Endodermal cell (in vitro differentiated cells): ENCODE measurements at regions not wholly inside any gene's neighbourhood (a gene's known extent, or its start where the extent isn't known, plus 50 kb on each side); places are given as distances from the start of the nearest gene placed in this dataset.

Experiments
- DNase-seq: peaks from one replicate; pipeline ENCODE4 v3.0.0-alpha.2; 2017
- H3K27ac ChIP-seq: 2 replicates; pipeline ENCODE4 v1.5.1; 2013; ENCODE audit warnings: mild to moderate bottlenecking, low read depth, low read length, moderate library complexity
- H3K27me3 ChIP-seq: 2 replicates; pipeline ENCODE4 v1.6.1; 2013; ENCODE audit warnings: mild to moderate bottlenecking, low read length, moderate library complexity; ENCODE audit not compliant: insufficient read depth, control insufficient read depth, poor library complexity, severe bottlenecking
- H3K36me3 ChIP-seq: 2 replicates; pipeline ENCODE4 v1.7.0; 2013; ENCODE audit warnings: mild to moderate bottlenecking, low read length, moderate library complexity; ENCODE audit not compliant: control insufficient read depth, insufficient read depth
- H3K4me1 ChIP-seq: one replicate; pipeline ENCODE4 v1.7.0; 2013; ENCODE audit warnings: low read length; ENCODE audit not compliant: control insufficient read depth, insufficient read depth
- H3K4me3 ChIP-seq: 2 replicates; pipeline ENCODE4 v1.5.1; 2013; ENCODE audit warnings: mild to moderate bottlenecking, low read length, moderate library complexity
- H3K9ac ChIP-seq: 2 replicates; pipeline ENCODE4 v1.6.1; 2013; ENCODE audit warnings: mild to moderate bottlenecking, low read length, moderate library complexity; ENCODE audit not compliant: poor library complexity, severe bottlenecking; ENCODE audit errors: extremely low read depth
- H3K9me3 ChIP-seq: 2 replicates; pipeline ENCODE4 v1.6.1; 2013; ENCODE audit warnings: mild to moderate bottlenecking, low read length, moderate library complexity; ENCODE audit not compliant: control insufficient read depth
- H3K27ac Mint-ChIP-seq: 2 replicates; pipeline ENCODE4 v1.8.0; 2020; ENCODE audit warnings: mixed read lengths
- H3K27me3 Mint-ChIP-seq: 2 replicates; pipeline ENCODE4 v1.8.0; 2021; ENCODE audit warnings: mild to moderate bottlenecking, mixed read lengths; ENCODE audit not compliant: insufficient read depth
- H3K36me3 Mint-ChIP-seq: 2 replicates; pipeline ENCODE4 v1.8.0; 2020; ENCODE audit warnings: low read depth, mixed read lengths
- H3K4me1 Mint-ChIP-seq: 2 replicates; pipeline ENCODE4 v1.8.0; 2020; ENCODE audit warnings: mixed read lengths
- H3K4me3 Mint-ChIP-seq: 2 replicates; pipeline ENCODE4 v1.8.0; 2020; ENCODE audit warnings: mild to moderate bottlenecking, moderate library complexity, mixed read lengths
- H3K9me3 Mint-ChIP-seq: 2 replicates; pipeline ENCODE4 v1.8.0; 2020; ENCODE audit warnings: mild to moderate bottlenecking, mixed read lengths
- WGBS, 2 experiments: methylation state at CpG; one replicate each; pipeline versions ENCODE4 v1.1.5 to v1.1.7; 2013; ENCODE audit warnings: missing lambda C conversion rate in 2 of 2, mixed read lengths in 1 of 2; ENCODE audit not compliant: insufficient coverage in 1 of 2, insufficient read length in 1 of 2; 5-methylcytosine and 5-hydroxymethylcytosine counted together
- TF ChIP-seq, protein P1 (sequence below): fragments of 200-600 bp; sonication (generic); conservative IDR thresholded peaks from 2 replicates; pipeline ENCODE4 v1.5.0; 2021; ENCODE audit warnings: antibody characterized with exemption, mild to moderate bottlenecking

DNA sequence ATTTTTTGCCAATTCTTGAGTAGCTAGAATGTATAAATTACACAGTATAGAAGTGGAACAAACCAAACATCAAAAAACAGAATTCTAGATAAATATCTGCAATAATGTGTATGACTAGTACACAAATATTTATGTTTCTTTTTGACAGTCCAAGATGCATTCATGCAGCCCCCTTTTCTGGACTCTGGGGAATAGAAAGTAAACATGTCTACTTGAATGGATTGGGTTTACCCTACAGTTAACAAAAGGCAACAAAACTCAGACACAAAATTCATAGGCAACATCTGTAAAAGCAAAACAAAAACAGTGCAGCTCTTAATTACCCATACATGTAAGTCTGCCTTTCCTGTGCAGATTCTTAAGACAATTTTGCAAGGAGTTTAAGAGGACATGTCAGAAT lies 419.4 kb upstream of the DACH1 start:
- no peak overlapping the region for H3K27ac ChIP-seq
- no peaks in the 10 kb centered on the region for H3K27me3 ChIP-seq
- no peaks in the 10 kb centered on the region for H3K4me1 Mint-ChIP-seq
- H3K9me3 ChIP-seq: no peaks in the 10 kb centered on the region
- H3K9ac ChIP-seq: no peak overlapping the region
- H3K36me3 Mint-ChIP-seq: peaks cover 2% of the 10 kb centered on the region
- no peaks in the 10 kb centered on the region for H3K4me1 ChIP-seq
- no peak overlapping the region for H3K4me3 ChIP-seq
- TF ChIP-seq, protein P1, sequence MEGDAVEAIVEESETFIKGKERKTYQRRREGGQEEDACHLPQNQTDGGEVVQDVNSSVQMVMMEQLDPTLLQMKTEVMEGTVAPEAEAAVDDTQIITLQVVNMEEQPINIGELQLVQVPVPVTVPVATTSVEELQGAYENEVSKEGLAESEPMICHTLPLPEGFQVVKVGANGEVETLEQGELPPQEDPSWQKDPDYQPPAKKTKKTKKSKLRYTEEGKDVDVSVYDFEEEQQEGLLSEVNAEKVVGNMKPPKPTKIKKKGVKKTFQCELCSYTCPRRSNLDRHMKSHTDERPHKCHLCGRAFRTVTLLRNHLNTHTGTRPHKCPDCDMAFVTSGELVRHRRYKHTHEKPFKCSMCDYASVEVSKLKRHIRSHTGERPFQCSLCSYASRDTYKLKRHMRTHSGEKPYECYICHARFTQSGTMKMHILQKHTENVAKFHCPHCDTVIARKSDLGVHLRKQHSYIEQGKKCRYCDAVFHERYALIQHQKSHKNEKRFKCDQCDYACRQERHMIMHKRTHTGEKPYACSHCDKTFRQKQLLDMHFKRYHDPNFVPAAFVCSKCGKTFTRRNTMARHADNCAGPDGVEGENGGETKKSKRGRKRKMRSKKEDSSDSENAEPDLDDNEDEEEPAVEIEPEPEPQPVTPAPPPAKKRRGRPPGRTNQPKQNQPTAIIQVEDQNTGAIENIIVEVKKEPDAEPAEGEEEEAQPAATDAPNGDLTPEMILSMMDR: no peak
- H3K27ac Mint-ChIP-seq: no peak overlapping the region
- no peak overlapping the region for H3K4me3 Mint-ChIP-seq
- no peak for DNase-seq
- peaks cover 4% of the 10 kb centered on the region for H3K9me3 Mint-ChIP-seq
- H3K36me3 ChIP-seq: no peaks in the 10 kb centered on the region
- H3K27me3 Mint-ChIP-seq: no peaks in the 10 kb centered on the region

DNA sequence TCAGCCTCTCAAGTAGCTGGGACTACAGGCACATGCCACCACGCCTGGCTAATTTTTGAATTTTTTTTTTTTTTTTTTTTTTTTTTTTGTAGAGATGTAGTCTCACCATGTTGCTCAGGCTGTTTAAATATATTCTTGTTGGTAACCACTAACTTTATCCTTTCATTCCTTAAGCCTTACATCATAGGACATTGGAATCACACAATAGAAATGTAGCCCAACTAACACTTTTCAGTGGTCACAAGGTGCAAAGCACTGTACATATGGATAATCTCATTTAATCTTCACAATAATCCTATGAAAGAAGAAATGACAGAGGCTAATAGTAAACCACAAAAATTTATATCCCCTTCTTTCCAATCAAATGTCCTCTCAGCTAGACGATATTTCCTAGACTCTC lies 417.8 kb upstream of the DACH1 start:
- Mint-ChIP-seq H3K4me1 (no peaks in the 10 kb centered on the region), H3K27me3 (no peaks in the 10 kb centered on the region), H3K36me3 (peaks cover 2% of the 10 kb centered on the region), H3K9me3 (peaks cover 4% of the 10 kb centered on the region), H3K27ac (no peak overlapping the region), H3K4me3 (no peak overlapping the region)
- Histone ChIP-seq H3K9ac (no peak overlapping the region), H3K4me1 (no peaks in the 10 kb centered on the region), H3K27ac (no peak overlapping the region), H3K4me3 (no peak overlapping the region), H3K36me3 (no peaks in the 10 kb centered on the region), H3K27me3 (no peaks in the 10 kb centered on the region), H3K9me3 (no peaks in the 10 kb centered on the region)
- no peak for DNase-seq
- WGBS, 2 experiments: 95% methylated on average over 1 of the region's 2 CpGs; no CpG with 5 or more reads in 1 of the 2 experiments
- TF ChIP-seq, protein P1: no peak

DNA sequence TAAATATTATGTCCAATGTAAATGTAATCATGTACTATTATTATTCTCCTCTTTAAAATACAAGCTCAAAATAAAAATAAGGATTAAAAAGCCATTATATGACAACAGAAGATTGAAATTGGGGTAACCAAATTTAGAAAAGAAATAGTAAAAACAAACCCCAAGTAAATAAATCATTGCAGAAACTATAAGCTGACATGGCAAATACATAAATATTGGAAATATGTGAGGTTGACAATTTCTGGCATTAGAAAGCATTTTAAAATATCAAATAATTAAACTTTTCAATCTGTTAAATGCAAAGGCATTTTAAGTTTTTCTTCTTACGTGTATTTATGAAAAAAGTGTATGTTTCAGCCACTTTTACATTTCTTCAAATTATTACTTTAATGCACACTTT lies 394.7 kb upstream of the DACH1 start:
- Histone ChIP-seq H3K27ac (no peak overlapping the region), H3K4me3 (no peak overlapping the region), H3K4me1 (no peaks in the 10 kb centered on the region), H3K9me3 (no peaks in the 10 kb centered on the region), H3K36me3 (no peaks in the 10 kb centered on the region), H3K27me3 (no peaks in the 10 kb centered on the region), H3K9ac (no peak overlapping the region)
- H3K4me3 Mint-ChIP-seq: no peak overlapping the region
- TF ChIP-seq, protein P1: no peak
- H3K36me3 Mint-ChIP-seq: no peaks in the 10 kb centered on the region
- no peaks in the 10 kb centered on the region for H3K27me3 Mint-ChIP-seq
- peaks cover 6% of the 10 kb centered on the region for H3K9me3 Mint-ChIP-seq
- DNase-seq: no peak
- WGBS, 2 experiments: no CpG with 5 or more reads among the region's 1 CpG
- no peak overlapping the region for H3K27ac Mint-ChIP-seq
- H3K4me1 Mint-ChIP-seq: peaks cover 12% of the 10 kb centered on the region
